ENCODE measurements at regions not wholly inside any gene's neighbourhood (a gene's known extent, or its start where the extent isn't known, plus 50 kb on each side); places are given as distances from the start of the nearest gene placed in this dataset.
A peak's percentile ranks its signal among the peaks of the same experiment; 100 is the strongest.

GRCh38 chr12:92400006-92400405 lies 254.4 kb upstream of the BTG1 start:
- H3K36me3 Mint-ChIP-seq: no peaks in the 10 kb centered on the region
- 40% methylated on average over 3 of the region's 5 CpGs for WGBS (ENCODE audit: insufficient coverage)
- H3K4me1 Mint-ChIP-seq: peaks cover 71 to 72% of the 10 kb centered on the region in 2 donors
- Histone ChIP-seq H3K36me3 (ENCODE audit: control insufficient read depth, insufficient read depth, low read length) (no peaks in the 10 kb centered on the region), H3K27me3 (ENCODE audit: control insufficient read depth, insufficient read depth, low read length) (no peaks in the 10 kb centered on the region), H3K9me3 (ENCODE audit: control insufficient read depth, insufficient read depth, low read length) (no peaks in the 10 kb centered on the region), H3K27ac (ENCODE audit: low read length) (peak overlapping the region; percentile 65), H3K4me1 (ENCODE audit: control insufficient read depth, insufficient read depth, low read length) (peaks cover 45% of the 10 kb centered on the region), H3K4me3 (ENCODE audit: low read length) (no peak overlapping the region)
- H3K9me3 Mint-ChIP-seq: no peaks in the 10 kb centered on the region
- DNase-seq (peak in 1 of 2 donors; percentile 44), ATAC-seq (no peak)
- H3K4me3 Mint-ChIP-seq: no peak overlapping the region
- TF ChIP-seq, protein P1, sequence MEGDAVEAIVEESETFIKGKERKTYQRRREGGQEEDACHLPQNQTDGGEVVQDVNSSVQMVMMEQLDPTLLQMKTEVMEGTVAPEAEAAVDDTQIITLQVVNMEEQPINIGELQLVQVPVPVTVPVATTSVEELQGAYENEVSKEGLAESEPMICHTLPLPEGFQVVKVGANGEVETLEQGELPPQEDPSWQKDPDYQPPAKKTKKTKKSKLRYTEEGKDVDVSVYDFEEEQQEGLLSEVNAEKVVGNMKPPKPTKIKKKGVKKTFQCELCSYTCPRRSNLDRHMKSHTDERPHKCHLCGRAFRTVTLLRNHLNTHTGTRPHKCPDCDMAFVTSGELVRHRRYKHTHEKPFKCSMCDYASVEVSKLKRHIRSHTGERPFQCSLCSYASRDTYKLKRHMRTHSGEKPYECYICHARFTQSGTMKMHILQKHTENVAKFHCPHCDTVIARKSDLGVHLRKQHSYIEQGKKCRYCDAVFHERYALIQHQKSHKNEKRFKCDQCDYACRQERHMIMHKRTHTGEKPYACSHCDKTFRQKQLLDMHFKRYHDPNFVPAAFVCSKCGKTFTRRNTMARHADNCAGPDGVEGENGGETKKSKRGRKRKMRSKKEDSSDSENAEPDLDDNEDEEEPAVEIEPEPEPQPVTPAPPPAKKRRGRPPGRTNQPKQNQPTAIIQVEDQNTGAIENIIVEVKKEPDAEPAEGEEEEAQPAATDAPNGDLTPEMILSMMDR (IDR thresholded peaks at IDR 0.05): no peak
- H3K27ac Mint-ChIP-seq: peak overlapping the region; percentile 67 to 82
- no peaks in the 10 kb centered on the region for H3K27me3 Mint-ChIP-seq (ENCODE audit: low read depth in 2 of 2)
- intact Hi-C loops (cut with micrococcal nuclease): loop anchor here (5.0 to 10.0 kb wide), 5 partner anchors 175 to 585 kb away; no protein-coding TSS in a partner anchor

- 65% methylated on average over 7 of the region's 8 CpGs for whole genome bisulfite sequencing (ENCODE audit: insufficient coverage)
- Mint-ChIP-seq H3K36me3 (no peaks in the 10 kb centered on the region), H3K27me3 (ENCODE audit: low read depth in 2 of 2) (no peaks in the 10 kb centered on the region), H3K4me3 (peak overlapping the region; percentile 33), H3K4me1 (peaks cover 58 to 64% of the 10 kb centered on the region in 2 donors), H3K9me3 (no peaks in the 10 kb centered on the region), H3K27ac (peak overlapping the region; percentile 67 to 82)
- DNase-seq: peak in 1 of 2 donors; percentile 77
- H3K27me3 ChIP-seq (ENCODE audit: control insufficient read depth, insufficient read depth, low read length): no peaks in the 10 kb centered on the region
- TF ChIP-seq, protein P1 (IDR thresholded peaks at IDR 0.05): no peak
- H3K4me3 ChIP-seq (ENCODE audit: low read length): no peak overlapping the region
- ATAC-seq: peak; percentile 70 to 80 (median 77)
- intact Hi-C loops (cut with micrococcal nuclease): no loop called here
- H3K36me3 ChIP-seq (ENCODE audit: control insufficient read depth, insufficient read depth, low read length): no peaks in the 10 kb centered on the region
- H3K27ac ChIP-seq (ENCODE audit: low read length): peak overlapping the region; percentile 65
- H3K9me3 ChIP-seq (ENCODE audit: control insufficient read depth, insufficient read depth, low read length): peaks cover 4% of the 10 kb centered on the region
- peaks cover 34% of the 10 kb centered on the region for H3K4me1 ChIP-seq (ENCODE audit: control insufficient read depth, insufficient read depth, low read length)
These were observed 253.1 kb upstream of the BTG1 start for GRCh38 chr12:92398565-92399309.

GRCh38 chr12:92396647-92397252 lies 251.1 kb upstream of the BTG1 start:
- DNase-seq: peak in 1 of 2 donors; percentile 12
- Mint-ChIP-seq H3K27ac (peak overlapping the region; percentile 67 to 82), H3K4me1 (peaks cover 43 to 48% of the 10 kb centered on the region in 2 donors), H3K36me3 (peaks cover 8% of the 10 kb centered on the region), H3K27me3 (ENCODE audit: low read depth in 2 of 2) (no peaks in the 10 kb centered on the region), H3K4me3 (no peak overlapping the region), H3K9me3 (peaks cover 4 to 7% of the 10 kb centered on the region in 2 donors)
- peaks cover 21% of the 10 kb centered on the region for H3K9me3 ChIP-seq (ENCODE audit: control insufficient read depth, insufficient read depth, low read length)
- H3K27me3 ChIP-seq (ENCODE audit: control insufficient read depth, insufficient read depth, low read length): no peaks in the 10 kb centered on the region
- no peaks in the 10 kb centered on the region for H3K36me3 ChIP-seq (ENCODE audit: control insufficient read depth, insufficient read depth, low read length)
- H3K27ac ChIP-seq (ENCODE audit: low read length): no peak overlapping the region
- no peak overlapping the region for H3K4me3 ChIP-seq (ENCODE audit: low read length)
- ATAC-seq: no peak
- peaks cover 28% of the 10 kb centered on the region for H3K4me1 ChIP-seq (ENCODE audit: control insufficient read depth, insufficient read depth, low read length)
- intact Hi-C loops (cut with micrococcal nuclease): no loop called here
- 100% methylated on average over 2 of the region's 2 CpGs for WGBS (ENCODE audit: insufficient coverage)
- TF ChIP-seq, protein P1 (IDR thresholded peaks at IDR 0.05): no peak

All from natural killer cell (primary cell).